ENCODE measurements at regions not wholly inside any gene's neighbourhood (a gene's known extent, or its start where the extent isn't known, plus 50 kb on each side); places are given as distances from the start of the nearest gene placed in this dataset.

GRCh38 chr15:98437752-98438151, 210.6 kb upstream of the IGF1R start:
- H3K79me2 ChIP-seq, result no peaks in the 10 kb centered on the region
- no peak overlapping the region for H3K27ac ChIP-seq
- no peak overlapping the region for H3K4me3 ChIP-seq (ENCODE audit: low read depth, low read length)
- H2AFZ ChIP-seq, result no peak overlapping the region
- no peaks in the 10 kb centered on the region for H3K9me3 ChIP-seq (ENCODE audit: control insufficient read depth, low read length)
- H3K9ac ChIP-seq, result no peak overlapping the region
- no peaks in the 10 kb centered on the region for H3K36me3 ChIP-seq (ENCODE audit: control insufficient read depth, insufficient read depth, low read length)
- H3K4me2 ChIP-seq (ENCODE audit: low read length), result no peak overlapping the region
- no peaks in the 10 kb centered on the region for H3K27me3 ChIP-seq (ENCODE audit: control insufficient read depth, insufficient read depth, low read length)
- no peak for TF ChIP-seq CTCF (IDR thresholded peaks at IDR 0.05)
- no peaks in the 10 kb centered on the region for H3K4me1 ChIP-seq

GRCh38 chr15:98438326-98438725, 210.0 kb upstream of the IGF1R start:
- no peak overlapping the region for H3K9ac ChIP-seq
- no peaks in the 10 kb centered on the region for H3K79me2 ChIP-seq
- no peak overlapping the region for H2AFZ ChIP-seq
- H3K4me3 ChIP-seq (ENCODE audit: low read depth, low read length), result no peak overlapping the region
- H3K27me3 ChIP-seq (ENCODE audit: control insufficient read depth, insufficient read depth, low read length), result no peaks in the 10 kb centered on the region
- H3K4me2 ChIP-seq (ENCODE audit: low read length), result no peak overlapping the region
- TF ChIP-seq CTCF (IDR thresholded peaks at IDR 0.05), result no peak
- no peaks in the 10 kb centered on the region for H3K4me1 ChIP-seq
- H3K36me3 ChIP-seq (ENCODE audit: control insufficient read depth, insufficient read depth, low read length), result no peaks in the 10 kb centered on the region
- H3K27ac ChIP-seq, result no peak overlapping the region
- no peaks in the 10 kb centered on the region for H3K9me3 ChIP-seq (ENCODE audit: control insufficient read depth, low read length)

- H3K27me3 ChIP-seq (ENCODE audit: control insufficient read depth, insufficient read depth, low read length), result no peaks in the 10 kb centered on the region
- H3K4me3 ChIP-seq (ENCODE audit: low read depth, low read length), result no peak overlapping the region
- H3K79me2 ChIP-seq, result no peaks in the 10 kb centered on the region
- H2AFZ ChIP-seq, result no peak overlapping the region
- no peaks in the 10 kb centered on the region for H3K9me3 ChIP-seq (ENCODE audit: control insufficient read depth, low read length)
- no peaks in the 10 kb centered on the region for H3K36me3 ChIP-seq (ENCODE audit: control insufficient read depth, insufficient read depth, low read length)
- no peak for TF ChIP-seq CTCF (IDR thresholded peaks at IDR 0.05)
- H3K9ac ChIP-seq, result no peak overlapping the region
- H3K27ac ChIP-seq, result no peak overlapping the region
- H3K4me1 ChIP-seq, result no peaks in the 10 kb centered on the region
- no peak overlapping the region for H3K4me2 ChIP-seq (ENCODE audit: low read length)
These were observed 209.4 kb upstream of the IGF1R start for GRCh38 chr15:98438907-98439306.

GRCh38 chr15:98439523-98439942, 208.8 kb upstream of the IGF1R start:
- Histone ChIP-seq H3K27me3 (ENCODE audit: control insufficient read depth, insufficient read depth, low read length) (no peaks in the 10 kb centered on the region), H3K4me2 (ENCODE audit: low read length) (no peak overlapping the region), H3K79me2 (no peaks in the 10 kb centered on the region), H3K9me3 (ENCODE audit: control insufficient read depth, low read length) (no peaks in the 10 kb centered on the region), H3K4me3 (ENCODE audit: low read depth, low read length) (no peak overlapping the region), H3K9ac (no peak overlapping the region), H3K27ac (no peak overlapping the region), H3K4me1 (no peaks in the 10 kb centered on the region), H2AFZ (no peak overlapping the region), H3K36me3 (ENCODE audit: control insufficient read depth, insufficient read depth, low read length) (no peaks in the 10 kb centered on the region)
- TF ChIP-seq CTCF (IDR thresholded peaks at IDR 0.05), result no peak

- no peaks in the 10 kb centered on the region for H3K27me3 ChIP-seq (ENCODE audit: control insufficient read depth, insufficient read depth, low read length)
- no peak overlapping the region for H3K27ac ChIP-seq
- H3K79me2 ChIP-seq, result no peaks in the 10 kb centered on the region
- no peak overlapping the region for H3K9ac ChIP-seq
- no peaks in the 10 kb centered on the region for H3K9me3 ChIP-seq (ENCODE audit: control insufficient read depth, low read length)
- no peak overlapping the region for H3K4me2 ChIP-seq (ENCODE audit: low read length)
- no peak overlapping the region for H3K4me3 ChIP-seq (ENCODE audit: low read depth, low read length)
- no peaks in the 10 kb centered on the region for H3K4me1 ChIP-seq
- no peaks in the 10 kb centered on the region for H3K36me3 ChIP-seq (ENCODE audit: control insufficient read depth, insufficient read depth, low read length)
- no peak overlapping the region for H2AFZ ChIP-seq
- no peak for TF ChIP-seq CTCF (IDR thresholded peaks at IDR 0.05)
These were observed 207.4 kb upstream of the IGF1R start for GRCh38 chr15:98440917-98441316.

All from parathyroid adenoma (tissue), 2 donors.